Uterus (tissue), 2 donors: ENCODE measurements at regions not wholly inside any gene's neighbourhood (a gene's known extent, or its start where the extent isn't known, plus 50 kb on each side); places are given as distances from the start of the nearest gene placed in this dataset.
"Not testable (repeated sequence)": the region's sequence is repeated elsewhere in the genome, so short reads cannot be mapped to it uniquely, and the experiment has no call there.

Source experiments
- POLR2A ChIP-seq, 2 donors: fragments of 450-650 bp; IDR thresholded peaks; one replicate each; pipeline ENCODE4 v1.6.1; 2016; ENCODE audit warnings: antibody characterized with exemption in 2 of 2, mild to moderate bottlenecking in 1 of 2, moderate library complexity in 1 of 2
- TF ChIP-seq, protein P1 (sequence below), 4 experiments: fragments of 200-600 bp in 2 of 4; fragments of 450-650 bp in 2 of 4; sonication (generic) in 2 of 4; IDR thresholded peaks; one replicate each; pipeline ENCODE4 v1.5.1; 2016 to 2019; ENCODE audit warnings: antibody characterized with exemption in 4 of 4, mild to moderate bottlenecking in 2 of 4, moderate library complexity in 1 of 4

DNA sequence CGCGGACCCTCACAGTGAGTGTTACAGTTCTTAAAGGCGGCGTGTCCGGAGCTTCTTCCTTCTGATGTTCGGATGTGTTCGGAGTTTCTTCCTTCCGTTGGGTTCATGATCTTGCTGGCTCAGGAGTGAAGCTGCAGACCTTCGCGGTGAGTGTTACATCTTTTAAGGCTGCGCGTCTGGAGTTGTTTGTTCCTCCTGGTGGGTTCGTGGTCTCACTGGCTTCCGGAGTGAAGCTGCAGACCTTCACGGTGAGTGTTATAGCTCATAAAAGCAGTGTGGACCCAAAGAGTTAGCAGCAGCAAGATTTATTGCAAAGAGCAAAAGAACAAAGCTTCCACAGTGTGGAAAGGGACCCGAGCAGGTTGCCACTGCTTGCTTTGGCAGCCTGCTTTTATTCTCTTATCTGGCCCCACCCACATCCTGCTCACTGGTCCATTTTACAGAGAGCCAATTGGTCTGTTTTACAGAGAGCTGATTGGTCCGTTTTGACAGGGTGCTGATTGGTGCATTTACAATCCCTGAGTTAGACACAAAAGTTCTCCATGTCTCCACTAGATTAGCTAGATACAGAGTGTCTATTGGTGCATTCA, 168.3 kb upstream of the ARSJ start:
- TF ChIP-seq, protein P1, sequence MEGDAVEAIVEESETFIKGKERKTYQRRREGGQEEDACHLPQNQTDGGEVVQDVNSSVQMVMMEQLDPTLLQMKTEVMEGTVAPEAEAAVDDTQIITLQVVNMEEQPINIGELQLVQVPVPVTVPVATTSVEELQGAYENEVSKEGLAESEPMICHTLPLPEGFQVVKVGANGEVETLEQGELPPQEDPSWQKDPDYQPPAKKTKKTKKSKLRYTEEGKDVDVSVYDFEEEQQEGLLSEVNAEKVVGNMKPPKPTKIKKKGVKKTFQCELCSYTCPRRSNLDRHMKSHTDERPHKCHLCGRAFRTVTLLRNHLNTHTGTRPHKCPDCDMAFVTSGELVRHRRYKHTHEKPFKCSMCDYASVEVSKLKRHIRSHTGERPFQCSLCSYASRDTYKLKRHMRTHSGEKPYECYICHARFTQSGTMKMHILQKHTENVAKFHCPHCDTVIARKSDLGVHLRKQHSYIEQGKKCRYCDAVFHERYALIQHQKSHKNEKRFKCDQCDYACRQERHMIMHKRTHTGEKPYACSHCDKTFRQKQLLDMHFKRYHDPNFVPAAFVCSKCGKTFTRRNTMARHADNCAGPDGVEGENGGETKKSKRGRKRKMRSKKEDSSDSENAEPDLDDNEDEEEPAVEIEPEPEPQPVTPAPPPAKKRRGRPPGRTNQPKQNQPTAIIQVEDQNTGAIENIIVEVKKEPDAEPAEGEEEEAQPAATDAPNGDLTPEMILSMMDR (IDR thresholded peaks at IDR 0.05) = not testable (repeated sequence)
- not testable (repeated sequence) for TF ChIP-seq POLR2A (IDR thresholded peaks at IDR 0.05)
